ENCODE measurements at regions not wholly inside any gene's neighbourhood (a gene's known extent, or its start where the extent isn't known, plus 50 kb on each side); places are given as distances from the start of the nearest gene placed in this dataset.
"Not testable (repeated sequence)": the region's sequence is repeated elsewhere in the genome, so short reads cannot be mapped to it uniquely, and the experiment has no call there.

DNA sequence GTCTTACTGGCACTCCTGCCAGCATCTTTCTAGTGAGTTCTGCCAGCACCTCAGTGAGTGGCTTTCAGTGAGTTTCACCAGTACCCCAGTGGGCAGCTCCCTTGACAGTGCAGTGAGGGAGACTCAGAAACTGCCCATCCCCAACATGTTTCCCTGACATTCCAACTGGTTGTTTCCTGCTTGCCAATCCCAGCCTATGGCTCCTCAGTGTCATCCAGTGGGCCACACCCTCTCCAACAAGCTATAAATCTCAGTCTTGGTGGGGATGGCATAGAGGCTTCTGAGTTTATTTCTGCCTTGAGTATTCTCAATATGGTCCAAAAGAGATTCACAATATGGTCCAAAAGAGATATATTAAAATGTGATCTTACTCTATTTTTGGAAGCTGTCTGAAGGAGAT lies 461.2 kb upstream of the NR3C2 start:
- Mint-ChIP-seq H3K9me3 (peaks cover 14% of the 10 kb centered on the region), H3K4me1 (ENCODE audit: unreplicated experiment) (no peaks in the 10 kb centered on the region), H3K27ac (no peak overlapping the region), H3K36me3 (no peaks in the 10 kb centered on the region), H3K27me3 (no peaks in the 10 kb centered on the region), H3K4me3 (no peak overlapping the region)
- DNase-seq (ENCODE audit: extremely low spot score, unreplicated experiment) = no peak
- TF ChIP-seq, protein P1, sequence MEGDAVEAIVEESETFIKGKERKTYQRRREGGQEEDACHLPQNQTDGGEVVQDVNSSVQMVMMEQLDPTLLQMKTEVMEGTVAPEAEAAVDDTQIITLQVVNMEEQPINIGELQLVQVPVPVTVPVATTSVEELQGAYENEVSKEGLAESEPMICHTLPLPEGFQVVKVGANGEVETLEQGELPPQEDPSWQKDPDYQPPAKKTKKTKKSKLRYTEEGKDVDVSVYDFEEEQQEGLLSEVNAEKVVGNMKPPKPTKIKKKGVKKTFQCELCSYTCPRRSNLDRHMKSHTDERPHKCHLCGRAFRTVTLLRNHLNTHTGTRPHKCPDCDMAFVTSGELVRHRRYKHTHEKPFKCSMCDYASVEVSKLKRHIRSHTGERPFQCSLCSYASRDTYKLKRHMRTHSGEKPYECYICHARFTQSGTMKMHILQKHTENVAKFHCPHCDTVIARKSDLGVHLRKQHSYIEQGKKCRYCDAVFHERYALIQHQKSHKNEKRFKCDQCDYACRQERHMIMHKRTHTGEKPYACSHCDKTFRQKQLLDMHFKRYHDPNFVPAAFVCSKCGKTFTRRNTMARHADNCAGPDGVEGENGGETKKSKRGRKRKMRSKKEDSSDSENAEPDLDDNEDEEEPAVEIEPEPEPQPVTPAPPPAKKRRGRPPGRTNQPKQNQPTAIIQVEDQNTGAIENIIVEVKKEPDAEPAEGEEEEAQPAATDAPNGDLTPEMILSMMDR (conservative IDR thresholded peaks at IDR 0.05) = no peak

DNA sequence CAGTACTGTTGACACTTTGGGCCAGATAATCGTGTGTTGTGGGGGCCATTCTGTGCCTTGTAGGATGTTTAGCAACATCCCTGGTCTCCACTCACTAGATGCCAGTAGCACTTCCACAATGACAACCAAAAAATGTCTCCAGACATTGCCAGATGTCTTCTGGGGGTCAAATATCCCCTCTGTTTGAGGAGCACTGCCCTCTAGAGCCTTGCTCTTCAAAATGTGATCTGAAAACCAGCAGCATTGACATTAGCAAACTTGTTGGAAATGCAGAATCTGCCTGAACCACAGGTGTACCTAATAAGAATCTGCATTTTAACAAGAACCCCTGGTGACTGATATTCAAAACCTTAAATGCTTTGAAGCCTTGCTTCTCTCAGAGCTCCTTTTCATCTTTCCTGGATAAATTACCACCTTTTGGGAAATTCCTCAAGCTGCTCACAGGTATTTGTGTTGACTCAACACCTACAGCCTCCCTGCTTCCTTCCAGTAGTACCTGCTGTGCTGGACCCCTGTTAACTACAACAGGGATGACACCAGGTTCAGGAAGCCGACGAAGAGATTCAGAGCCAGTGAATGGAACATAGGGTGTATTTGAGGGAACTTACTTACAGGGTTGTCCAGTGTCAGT lies 459.0 kb upstream of the NR3C2 start:
- Mint-ChIP-seq H3K4me1 (ENCODE audit: unreplicated experiment) (no peaks in the 10 kb centered on the region), H3K27ac (no peak overlapping the region), H3K9me3 (peaks cover 17% of the 10 kb centered on the region), H3K4me3 (no peak overlapping the region), H3K27me3 (no peaks in the 10 kb centered on the region), H3K36me3 (no peaks in the 10 kb centered on the region)
- DNase-seq (ENCODE audit: extremely low spot score, unreplicated experiment) = no peak
- TF ChIP-seq, protein P1 (conservative IDR thresholded peaks at IDR 0.05) = no peak

DNA sequence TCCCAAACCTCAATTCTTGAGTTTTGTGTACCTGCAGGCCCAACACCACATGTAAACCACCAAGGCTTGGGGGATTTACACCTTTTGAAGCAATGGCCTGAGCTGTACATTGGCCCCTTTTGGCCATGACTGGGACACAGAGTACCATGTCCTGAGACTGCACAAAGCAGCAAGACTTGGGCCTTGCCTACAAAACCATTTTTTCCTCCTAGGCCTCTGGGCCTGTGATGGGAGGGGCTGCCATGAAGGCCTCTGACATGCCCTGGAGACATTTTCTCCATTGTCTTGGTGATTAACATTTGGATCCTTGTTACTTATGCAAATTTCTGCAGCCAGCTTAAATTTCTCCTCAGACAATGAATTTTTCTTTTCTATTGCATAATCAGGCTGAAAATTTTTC lies 455.9 kb upstream of the NR3C2 start:
- H3K27ac Mint-ChIP-seq; H3K27me3 Mint-ChIP-seq; H3K4me3 Mint-ChIP-seq; H3K36me3 Mint-ChIP-seq; H3K4me1 Mint-ChIP-seq (ENCODE audit: unreplicated experiment); DNase-seq (ENCODE audit: extremely low spot score, unreplicated experiment): not testable (repeated sequence)
- H3K9me3 Mint-ChIP-seq = peaks cover 21% of the 10 kb centered on the region

DNA sequence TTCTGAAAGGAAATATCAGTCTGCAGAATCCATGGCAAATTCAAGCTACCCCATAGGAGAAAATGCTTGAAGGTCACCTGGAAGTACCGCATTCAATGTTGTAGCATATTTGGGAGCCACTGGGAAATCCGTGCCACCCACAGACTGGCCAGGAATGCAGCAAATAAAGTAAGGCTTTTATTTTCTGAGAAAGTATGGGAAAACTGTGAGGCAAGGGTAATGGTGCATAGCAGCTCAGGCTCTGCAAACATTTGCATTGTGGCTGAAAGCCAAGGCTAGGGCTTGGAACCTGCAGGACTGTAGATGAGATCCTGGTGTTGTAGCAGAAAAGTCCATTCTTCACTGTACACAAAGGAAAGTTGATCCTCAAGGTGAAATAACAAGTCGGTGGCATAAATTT lies 450.9 kb upstream of the NR3C2 start:
- H3K9me3 Mint-ChIP-seq = peaks cover 4% of the 10 kb centered on the region
- H3K36me3 Mint-ChIP-seq = no peaks in the 10 kb centered on the region

DNA sequence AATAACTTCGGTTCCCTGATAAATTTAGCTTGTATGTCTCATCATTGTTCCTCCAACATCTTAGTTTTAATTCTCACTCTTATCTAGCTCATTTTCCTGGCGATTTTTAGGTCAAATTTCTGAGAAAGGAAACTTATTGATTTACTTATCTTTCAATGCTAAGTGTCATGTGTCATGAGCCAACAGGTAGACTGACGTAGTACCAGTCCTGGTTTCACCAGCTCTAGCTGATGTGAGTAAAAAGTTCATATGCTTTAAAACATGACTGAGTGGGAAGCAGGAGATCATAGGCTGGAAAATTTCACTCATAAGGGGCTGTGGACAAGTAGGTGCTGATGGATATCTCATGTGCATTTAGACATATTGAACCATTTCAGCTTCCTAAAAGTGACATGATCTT lies 441.7 kb upstream of the NR3C2 start:
- H3K36me3 Mint-ChIP-seq = no peaks in the 10 kb centered on the region
- peaks cover 6% of the 10 kb centered on the region for H3K9me3 Mint-ChIP-seq
- H3K4me1 Mint-ChIP-seq (ENCODE audit: unreplicated experiment) = peaks cover 5% of the 10 kb centered on the region
- TF ChIP-seq, protein P1 (conservative IDR thresholded peaks at IDR 0.05) = no peak
- DNase-seq (ENCODE audit: extremely low spot score, unreplicated experiment) = no peak
- no peaks in the 10 kb centered on the region for H3K27me3 Mint-ChIP-seq
- no peak overlapping the region for H3K27ac Mint-ChIP-seq
- H3K4me3 Mint-ChIP-seq = no peak overlapping the region

More for the DNA sequence above, 450.9 kb upstream of the NR3C2 start:
- TF ChIP-seq, protein P1 (conservative IDR thresholded peaks at IDR 0.05) = no peak
- Mint-ChIP-seq H3K4me3 (no peak overlapping the region), H3K4me1 (ENCODE audit: unreplicated experiment) (no peaks in the 10 kb centered on the region), H3K27me3 (peaks cover 3% of the 10 kb centered on the region), H3K27ac (no peak overlapping the region)
- DNase-seq (ENCODE audit: extremely low spot score, unreplicated experiment) = no peak

DNA sequence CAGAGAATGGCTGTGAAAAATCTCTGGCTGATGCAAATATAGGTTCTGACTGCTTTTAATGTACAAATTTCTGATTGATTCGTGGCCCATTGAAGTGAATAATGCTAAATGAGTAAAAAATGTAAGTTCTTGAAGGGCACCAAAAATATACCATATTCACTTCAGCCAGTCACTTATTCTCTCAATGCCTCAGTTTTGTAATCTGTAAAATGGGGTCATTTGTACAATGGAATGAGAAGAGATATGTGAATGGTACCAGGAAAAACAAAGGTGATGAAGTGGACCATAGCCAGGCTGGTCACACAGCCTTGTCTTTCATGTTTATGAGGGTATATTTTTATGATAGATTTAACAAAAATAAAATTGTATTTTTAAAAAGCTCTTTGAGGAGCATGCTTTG lies 441.2 kb upstream of the NR3C2 start:
- Mint-ChIP-seq H3K4me1 (ENCODE audit: unreplicated experiment) (peaks cover 5% of the 10 kb centered on the region), H3K27me3 (no peaks in the 10 kb centered on the region)

More for the DNA sequence above, 441.2 kb upstream of the NR3C2 start:
- TF ChIP-seq, protein P1 (conservative IDR thresholded peaks at IDR 0.05) = no peak
- DNase-seq (ENCODE audit: extremely low spot score, unreplicated experiment) = no peak
- Mint-ChIP-seq H3K9me3 (peaks cover 6% of the 10 kb centered on the region), H3K36me3 (no peaks in the 10 kb centered on the region), H3K4me3 (no peak overlapping the region), H3K27ac (no peak overlapping the region)
